H4 (cell line): ENCODE measurements at regions not wholly inside any gene's neighbourhood (a gene's known extent, or its start where the extent isn't known, plus 50 kb on each side); places are given as distances from the start of the nearest gene placed in this dataset.

Experiments used
- DNase-seq: peaks from one replicate; pipeline ENCODE4 v3.0.0-alpha.2; 2015; ENCODE audit warnings: low spot score

DNA sequence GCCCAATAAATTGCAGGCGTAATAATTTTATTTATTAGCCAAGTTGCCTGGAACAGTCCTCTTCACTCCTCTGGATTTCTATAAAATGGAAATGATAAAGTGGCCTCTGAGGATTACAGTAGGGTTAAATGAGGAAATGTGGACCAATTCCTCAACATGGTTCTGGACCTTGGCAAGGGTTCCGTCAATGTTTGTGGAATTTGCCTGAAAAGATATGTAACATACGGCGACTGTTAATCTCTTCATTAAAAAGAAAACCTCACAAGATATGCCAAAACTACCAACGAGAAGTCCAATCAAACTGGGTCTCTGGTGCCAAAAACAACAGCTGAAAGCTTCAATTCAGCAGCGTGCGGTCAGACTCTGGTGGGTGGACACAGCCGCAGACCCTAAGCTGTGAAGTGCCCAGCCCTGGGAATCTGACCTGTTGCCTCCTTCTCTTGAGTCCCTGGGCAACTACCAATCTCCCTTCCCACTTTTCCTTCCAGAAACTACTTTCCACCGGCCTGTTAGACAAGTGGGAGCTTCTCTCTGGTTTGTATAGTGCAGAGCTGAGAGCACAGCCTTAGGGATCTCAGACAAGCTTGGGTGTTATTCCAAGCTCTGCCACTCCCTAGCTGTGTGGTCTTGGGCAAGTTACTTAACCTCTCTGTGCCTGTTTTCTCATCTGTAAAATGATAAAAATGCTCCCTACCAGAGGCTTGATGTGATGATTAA lies 190.5 kb upstream of the GSC start:
- no peak for DNase-seq

DNA sequence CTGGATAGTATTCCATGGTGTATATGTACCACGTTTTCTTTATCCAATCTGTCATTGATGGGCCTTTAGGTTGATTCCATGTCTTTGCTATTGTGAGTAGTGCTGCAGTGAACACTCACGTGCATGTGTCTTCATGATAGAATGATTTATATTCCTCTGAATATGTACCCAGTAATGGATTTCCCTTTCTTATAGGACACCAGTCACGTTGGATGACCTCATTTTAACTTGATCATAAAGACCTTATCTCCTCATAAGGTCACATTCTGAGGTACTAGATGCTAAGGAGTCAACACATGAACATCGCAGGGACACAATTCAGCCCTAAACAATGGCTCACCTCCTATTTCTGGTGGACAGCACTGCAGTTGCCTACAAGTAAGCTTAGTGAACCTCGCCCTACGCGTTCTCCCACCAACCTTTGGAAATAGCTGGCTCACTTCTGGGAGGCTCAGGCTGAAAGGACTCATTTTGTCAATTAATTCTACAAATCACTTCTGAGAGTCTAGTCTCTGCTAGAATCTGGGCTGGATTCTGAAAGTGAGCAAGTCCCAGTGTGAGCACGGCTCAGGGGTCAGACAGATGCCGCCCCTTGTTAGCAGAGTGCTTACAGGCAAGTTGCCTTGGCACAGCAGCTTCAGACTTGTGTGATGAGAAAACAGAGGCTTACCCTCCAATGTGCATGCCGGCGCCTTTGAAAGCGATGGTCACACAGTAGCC lies 183.8 kb upstream of the GSC start:
- DNase-seq, result no peak

DNA sequence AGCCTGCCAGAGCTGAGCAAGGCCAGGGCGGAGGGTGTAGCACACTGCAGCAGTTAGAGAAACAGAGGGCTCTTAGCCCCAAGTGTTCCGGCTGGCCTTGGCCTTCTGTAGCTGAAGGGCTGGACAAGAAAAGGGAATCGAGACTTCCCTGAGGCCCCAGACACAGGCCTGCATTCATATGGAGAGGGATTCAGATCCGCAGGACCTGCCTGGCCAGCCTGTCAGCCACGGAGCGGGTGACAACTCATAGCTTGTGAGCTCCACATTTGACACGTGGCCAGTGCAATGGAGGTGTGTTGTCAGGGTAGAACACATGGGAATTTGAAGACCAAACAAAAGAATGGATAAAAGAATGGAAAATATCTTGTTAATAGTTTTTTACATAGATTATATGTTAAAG lies 182.2 kb upstream of the GSC start:
- DNase-seq, result no peak

DNA sequence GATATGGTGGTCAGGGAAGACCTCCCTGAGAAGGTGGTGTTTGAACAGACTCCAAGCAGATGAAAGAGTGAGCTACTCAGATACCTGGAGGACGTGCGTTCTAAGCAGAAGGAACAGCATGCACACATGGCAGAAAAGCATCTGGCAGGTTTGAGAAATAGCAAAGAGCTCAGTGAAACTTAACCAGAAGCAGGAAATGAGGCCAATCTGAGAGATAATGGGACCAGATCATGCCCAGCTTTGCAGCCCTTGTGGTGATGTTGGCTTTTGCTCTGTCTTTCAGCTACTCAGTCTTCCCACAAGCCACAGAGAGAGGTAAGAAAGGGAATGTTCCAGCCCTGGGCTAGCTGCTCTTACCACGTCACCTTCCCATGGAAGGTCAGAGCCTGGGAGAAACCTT lies 176.3 kb upstream of the GSC start:
- DNase-seq, result no peak

DNA sequence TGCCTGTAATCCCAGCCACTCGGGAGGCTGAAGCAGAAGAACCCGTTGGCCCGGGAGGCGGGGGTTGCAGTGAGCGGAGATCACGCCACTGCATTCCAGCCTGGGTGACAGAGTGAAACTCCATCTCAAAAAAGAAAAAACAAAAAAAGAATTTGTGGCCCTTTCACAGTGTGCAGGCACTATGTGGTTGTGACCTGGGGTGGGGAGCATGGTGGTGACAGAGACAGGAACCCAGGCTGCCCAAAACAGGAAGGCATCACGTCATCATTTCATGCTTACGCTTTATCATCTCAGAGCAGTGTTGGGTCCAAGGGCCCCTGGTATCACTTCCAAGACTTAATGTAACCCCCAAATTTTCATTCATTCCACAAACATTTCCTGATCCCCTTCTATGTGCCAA lies 175.7 kb upstream of the GSC start:
- DNase-seq, result no peak

DNA sequence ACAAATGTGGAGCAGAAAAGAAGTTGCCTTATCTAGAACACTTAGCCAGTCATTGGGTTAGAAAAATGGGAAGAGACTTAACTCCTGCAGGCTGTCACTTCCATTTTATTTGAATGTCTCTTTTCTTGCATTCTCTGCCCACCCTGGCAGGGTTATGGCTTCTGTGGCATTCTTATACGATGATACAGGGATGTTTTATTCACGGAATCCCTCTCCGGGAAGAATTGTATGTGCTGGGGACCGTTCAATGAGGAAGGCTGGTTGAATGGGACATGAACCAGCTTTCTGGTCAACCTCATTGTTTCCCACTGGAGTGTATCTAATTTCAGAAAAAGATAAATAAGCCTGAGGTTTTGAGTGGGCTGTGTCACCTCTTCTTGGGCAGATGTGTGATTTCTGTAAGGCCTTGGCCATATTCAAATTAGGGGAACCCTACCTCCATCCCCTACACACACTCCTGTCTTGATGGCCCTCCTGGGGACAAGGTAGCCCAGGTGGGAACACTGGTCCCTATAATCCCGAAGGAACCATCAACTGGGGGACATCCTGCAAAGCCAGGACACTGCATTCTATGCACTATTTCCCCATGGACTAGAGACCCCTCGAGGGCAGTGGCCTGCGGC lies 174.8 kb upstream of the GSC start:
- no peak for DNase-seq

DNA sequence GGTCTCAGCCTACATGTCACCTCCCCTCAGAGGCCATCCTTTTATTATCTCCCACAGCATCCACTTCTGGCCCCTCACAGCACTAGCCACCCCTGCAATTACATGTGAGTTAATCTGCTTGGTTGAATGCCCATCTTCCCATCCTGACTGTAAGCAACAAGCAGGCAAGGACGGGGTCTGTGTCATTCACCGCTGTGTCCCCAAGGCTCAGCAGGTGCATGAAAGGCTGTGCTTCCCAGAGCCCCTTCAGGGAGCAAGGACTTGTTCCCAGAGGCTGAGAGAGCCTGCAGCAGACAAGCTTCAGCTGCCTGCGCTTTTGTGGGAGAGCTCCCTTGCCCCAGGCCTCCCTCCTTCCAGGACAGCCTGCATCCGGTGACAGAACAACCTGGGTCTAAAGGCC lies 172.7 kb upstream of the GSC start:
- no peak for DNase-seq

DNA sequence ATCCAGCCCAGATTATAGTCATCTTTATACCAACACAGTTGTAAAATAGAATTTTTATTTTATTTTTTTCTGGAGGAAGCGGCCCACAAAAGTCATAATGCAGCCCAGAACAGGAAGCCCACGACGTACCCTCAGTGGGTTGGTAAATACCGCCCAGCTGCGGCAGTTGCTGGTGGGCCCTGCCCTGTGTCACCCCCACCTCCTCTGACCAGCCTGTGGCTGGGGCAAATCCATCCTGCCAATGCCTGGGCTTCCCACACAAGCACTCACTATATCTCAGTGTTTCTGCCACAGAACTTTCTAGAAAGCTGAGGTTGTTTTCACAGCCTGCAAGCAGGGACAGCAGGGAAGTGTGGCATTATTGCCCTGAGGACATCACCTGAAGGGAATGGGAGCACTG lies 171.4 kb upstream of the GSC start:
- DNase-seq, result no peak

DNA sequence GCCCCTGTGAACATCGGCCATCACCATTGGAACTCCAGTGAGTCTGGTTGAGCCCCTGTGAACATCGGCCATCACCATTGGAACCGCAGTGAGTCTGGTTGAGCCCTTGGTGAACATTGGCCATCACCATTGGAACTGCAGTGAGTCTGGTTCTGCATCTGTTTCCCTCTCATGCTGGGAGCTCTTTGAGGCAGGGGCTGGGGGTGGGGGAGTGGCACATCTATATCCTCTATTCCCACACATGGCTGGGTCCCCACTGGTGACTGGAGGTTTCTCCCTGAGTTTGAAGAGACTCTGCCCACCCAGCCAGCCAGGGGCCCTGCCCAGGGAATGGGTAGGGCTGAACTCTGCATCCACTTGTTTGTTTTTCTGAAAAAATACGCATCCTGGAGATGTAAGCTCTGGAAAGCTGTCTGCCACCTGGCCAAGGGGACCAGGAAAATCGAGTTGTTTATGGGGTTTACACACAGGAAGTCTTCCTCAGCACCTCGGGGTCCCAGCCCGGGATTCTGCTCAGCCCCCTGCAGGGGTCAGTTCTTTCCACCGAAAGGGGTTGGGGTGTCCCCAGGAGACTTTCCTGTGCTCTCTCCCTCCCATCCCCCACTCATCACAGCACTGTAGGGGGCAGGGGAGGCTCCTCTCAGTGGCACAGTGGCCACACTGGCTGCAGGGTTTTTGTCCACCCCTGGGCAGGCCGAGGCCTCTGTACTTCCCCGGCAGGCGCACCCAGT lies 170.5 kb upstream of the GSC start:
- DNase-seq, result no peak

DNA sequence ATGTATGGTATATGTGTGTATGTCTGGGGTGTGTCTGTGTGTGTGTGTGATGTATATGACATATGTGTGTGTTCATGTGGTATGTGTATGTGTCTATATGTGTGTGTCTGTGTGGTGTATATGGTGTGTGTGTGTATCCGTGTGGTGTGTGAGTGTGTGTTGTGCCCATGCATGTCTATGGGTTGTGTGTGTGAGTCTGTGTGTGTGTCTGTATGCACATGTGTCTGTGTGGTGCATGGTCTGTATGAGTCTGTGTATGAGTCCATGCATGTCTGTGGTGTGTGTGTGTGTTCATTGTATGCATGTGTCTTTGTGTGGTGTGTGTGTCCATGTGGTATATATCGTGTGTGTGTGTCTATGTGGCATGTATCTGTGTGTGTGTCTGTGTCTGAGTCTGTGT lies 168.1 kb upstream of the GSC start:
- no peak for DNase-seq

DNA sequence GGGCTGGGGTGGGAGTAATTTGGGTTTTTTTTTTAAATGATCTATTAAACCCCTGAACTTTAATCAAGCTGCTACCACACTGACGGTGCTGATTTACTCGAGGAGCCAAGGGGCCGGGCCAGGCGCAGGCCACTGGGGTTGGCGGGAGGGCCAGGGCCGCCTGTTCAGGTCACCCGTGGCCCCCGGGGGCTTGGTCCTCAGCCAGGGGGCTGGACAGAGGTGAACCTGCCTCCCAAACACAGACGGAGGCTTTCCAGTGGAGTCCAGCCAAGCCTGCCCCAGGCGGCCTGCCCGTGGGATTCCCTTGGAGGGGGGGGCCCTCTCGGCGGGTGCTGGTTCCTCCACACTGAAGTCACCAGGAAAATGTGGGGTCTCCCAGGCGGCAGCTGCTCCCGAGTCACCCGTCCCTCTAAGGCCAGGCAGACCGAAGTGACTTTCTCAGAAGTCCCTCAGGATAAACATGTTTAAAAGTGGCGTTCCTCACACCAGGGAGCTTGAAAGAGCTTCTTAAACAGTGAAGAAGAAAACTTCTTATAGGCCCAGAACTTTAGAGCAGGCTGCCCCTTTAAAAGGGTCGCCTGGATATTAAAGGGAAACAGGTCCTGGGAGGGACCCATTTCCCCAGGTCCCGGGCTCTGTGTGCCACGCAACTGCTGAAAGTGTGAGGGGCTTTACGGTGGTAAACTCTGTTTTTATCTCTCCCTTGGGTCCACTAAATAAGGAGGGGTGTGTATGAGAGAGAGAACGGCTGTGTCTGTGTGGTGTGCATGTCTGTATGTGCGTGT lies 167.2 kb upstream of the GSC start:
- DNase-seq, result no peak

DNA sequence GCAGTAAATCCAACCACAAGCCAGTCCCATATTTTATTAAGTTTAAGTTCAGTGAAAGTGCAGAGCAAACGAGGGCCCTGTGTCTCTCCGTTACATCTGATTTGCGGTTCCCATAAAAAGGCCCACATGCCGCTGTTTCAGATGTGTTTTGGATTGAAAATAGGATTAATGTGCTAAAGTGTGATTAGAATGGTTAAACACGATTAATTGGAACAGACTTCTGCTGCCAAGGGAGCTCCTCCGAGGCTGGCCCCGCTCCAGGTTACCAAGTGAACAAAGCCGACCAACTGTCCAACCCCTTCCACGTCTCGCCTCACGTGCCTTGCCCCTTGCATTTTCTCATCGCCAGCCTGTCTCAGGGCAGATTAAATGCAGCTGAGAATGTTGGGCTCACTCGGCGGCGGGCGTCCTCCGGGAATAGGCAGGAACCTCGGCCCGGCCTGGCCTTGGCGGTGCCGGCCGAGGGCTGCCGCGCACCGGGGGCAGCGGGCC lies 166.5 kb upstream of the GSC start:
- no peak for DNase-seq

DNA sequence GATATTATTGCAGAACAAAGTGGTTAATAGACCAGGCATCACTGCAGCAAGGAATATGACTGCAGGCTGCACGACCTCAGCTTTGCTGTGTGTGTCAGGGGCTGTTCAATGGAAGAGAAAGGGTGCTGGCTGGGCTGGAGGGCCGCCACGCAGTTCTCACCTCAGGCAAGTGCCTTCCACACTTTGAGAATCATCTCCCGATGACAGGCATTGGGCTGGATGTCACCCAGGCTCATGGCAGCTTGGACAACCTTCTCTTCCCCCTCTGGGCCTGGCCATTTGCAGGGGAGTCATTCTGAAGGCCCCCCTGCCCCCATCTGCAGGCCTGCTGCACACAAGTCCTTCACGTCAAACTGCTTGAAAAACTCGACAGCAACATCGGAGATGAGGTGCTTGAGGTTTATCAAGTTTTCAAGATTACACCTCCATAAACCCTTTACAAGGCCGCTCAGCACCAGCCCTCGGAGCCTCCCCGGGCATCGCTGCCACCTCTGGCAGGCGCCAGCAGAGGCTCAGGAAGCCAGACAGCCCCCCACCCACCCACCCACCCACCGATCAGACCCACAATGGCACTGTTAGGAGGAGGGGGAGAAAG lies 165.9 kb upstream of the GSC start:
- DNase-seq, result no peak

DNA sequence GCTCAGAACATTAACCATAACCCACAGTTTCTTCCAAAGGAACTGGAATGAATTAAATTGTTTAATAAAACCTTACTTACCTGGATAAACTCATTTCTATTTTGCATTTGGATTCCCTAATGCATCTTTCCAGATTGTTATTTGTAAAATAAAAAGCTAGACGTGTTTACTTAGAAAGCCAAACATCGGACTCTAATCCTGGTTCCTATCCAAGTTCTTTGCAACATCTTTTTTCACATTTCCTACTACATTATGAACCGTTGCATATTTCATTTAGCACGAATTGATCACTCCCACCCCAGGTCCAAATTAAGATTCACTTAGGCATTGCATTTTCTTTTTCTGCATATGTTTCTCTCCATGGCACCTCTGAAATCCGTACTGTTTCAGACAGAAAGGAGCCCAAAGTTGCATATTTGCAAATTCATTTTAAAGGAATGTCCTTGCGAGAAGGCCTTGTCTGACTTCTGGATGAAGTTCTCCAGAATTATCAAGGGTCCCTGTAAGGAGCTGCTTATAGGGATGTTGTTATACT lies 164.4 kb upstream of the GSC start:
- DNase-seq, result no peak

DNA sequence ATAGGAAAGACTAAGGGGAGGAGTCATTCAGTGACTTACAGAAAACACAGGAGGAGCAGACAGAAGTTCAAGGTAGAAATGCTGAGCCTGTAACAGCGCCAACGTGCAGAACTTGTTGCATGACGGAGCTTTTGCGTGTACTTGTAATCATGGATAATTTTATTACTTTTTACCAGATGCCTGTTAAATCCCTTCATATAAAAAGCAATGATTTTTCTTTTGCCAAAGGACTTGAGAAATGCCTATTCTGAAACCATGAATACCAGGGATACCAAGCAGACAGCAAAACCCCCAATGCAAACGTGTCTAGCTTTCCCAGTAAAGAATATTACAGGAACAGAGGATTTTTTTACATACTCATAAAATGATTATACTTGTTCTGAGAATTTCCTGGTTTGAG lies 163.6 kb upstream of the GSC start:
- no peak for DNase-seq

DNA sequence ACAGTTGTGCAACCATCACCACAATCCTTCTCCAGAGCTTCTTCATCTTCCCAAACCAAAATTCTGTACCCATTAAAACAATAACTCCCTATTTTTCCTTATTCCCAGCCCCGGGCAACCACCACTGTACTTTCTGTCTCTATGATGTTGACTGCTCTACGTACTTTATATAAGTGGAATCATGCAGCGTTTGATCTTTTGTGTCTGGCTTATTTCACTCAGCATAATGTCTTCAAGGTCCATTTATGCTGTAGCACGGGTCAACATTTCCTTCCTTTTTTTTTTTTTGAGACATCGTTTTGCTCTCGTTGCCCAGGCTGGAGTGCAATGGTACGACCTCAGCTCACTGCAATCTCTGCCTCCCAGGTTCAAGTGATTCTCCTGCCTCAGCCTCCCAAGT lies 162.7 kb upstream of the GSC start:
- DNase-seq, result no peak

DNA sequence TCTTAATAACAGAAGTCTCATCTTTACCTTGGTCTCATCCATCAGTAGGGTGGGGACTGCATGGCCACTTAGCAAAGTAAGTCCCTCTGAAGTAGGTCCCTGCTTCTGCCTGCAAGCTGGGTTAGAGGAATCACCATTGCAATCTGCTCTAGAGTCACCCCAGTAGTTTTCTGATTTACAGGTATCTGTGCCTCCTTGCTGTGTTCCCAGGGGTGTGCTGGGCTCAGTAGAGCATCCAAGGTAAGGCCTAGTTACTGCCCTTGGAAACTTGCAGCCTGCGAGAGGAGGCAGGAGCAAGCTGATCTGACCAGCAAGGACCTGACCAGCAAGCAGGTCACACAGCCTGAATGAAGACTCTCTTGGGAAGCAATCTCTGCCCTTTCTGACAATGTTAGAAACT lies 160.8 kb upstream of the GSC start:
- DNase-seq, result no peak

DNA sequence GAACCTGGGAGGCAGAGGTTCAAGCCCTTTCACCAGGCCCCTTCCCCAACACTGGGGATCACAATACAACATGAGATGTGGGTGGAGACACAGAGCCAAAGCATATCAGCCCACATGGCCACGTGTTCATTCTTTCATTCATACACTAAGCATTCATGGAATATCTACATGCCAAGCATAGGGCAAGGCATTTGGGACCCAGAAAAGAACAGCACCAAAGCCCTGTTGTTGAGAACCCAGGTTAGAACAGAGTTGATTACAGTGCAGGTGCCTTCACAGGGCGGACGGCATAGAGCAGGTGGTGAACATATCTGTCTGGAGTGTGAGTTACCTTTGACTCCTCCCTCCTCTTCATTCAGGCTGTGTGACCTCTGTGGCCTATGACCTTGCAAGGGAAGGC lies 159.4 kb upstream of the GSC start:
- no peak for DNase-seq

DNA sequence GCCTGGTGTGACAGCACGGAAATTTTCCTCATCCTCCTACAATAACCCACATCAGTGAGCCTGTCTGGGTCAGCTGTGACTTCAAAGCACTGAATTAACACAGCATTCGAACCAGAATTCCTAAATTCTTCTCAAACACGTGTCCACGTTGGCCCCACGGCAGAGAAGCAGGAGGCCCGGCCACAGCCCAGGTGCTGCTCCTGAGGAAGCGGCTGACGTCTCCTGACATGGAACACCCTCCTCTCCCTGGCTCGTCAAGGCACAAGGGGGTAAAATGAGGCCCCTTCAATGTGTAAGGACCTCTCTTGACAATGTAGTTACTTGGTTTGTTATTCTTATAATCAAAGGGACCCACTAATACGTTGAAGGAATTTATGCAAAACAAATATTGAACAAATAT lies 156.3 kb upstream of the GSC start:
- DNase-seq, result no peak

DNA sequence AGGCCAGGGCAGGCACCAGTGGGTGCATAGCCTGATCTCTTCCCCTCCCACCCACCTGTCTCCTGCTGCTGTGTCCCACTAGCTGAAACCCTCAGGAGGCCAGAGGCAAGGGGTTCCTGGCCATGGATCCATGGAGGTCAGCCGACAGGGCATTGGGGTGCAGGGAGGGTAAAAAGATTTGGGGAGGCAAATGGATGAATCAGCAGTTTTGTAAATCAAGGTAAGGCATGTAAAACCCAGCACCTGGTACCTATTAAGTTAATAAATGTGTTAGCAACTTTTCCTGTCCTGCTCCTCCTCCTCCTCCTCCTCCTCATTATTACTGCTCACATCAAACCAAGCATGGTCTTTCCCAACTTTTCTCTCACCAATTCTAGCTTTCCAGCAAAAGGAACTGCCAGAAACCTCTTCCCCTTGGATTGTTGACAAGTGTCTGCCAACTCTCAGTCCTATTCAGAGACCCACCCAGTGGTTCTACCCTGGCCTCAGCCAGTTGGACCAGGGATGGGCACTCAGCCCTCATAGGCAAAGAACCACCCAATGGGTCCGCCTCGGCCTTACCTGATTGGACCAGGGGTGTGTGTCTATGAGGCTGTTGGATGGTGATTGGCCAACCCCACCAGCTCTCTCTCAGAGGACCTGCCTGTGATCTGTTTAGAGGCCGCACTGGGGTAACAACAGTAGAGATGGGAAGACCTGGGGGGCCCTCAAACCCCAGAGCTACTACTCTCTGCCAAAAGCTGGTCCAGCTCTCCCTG lies 155.7 kb upstream of the GSC start:
- no peak for DNase-seq
